K562 (cell line): ENCODE measurements at regions not wholly inside any gene's neighbourhood (a gene's known extent, or its start where the extent isn't known, plus 50 kb on each side); places are given as distances from the start of the nearest gene placed in this dataset.

Experiments used
- ARID1B ChIP-seq: fragments of 450-650 bp; IDR thresholded peaks from 2 replicates; pipeline ENCODE4 v1.6.1; 2016; ENCODE audit warnings: antibody characterized with exemption, mild to moderate bottlenecking, inconsistent platforms
- BDP1 ChIP-seq: IDR thresholded peaks from 3 replicates; pipeline ENCODE4 v1.6.1; 2011; ENCODE audit not compliant: insufficient read length, insufficient read depth
- CHD4 ChIP-seq: fragments of 200-600 bp; sonication (generic); IDR thresholded peaks from 3 replicates; pipeline ENCODE4 v1.6.1; 2012; ENCODE audit warnings: low read depth, mild to moderate bottlenecking, mixed read lengths, low read length, inconsistent platforms; ENCODE audit not compliant: insufficient read depth, insufficient replicate concordance, poor library complexity, severe bottlenecking
- IFI16 ChIP-seq: fragments of 250-450 bp; sonication (Bioruptor Pico); IDR thresholded peaks from 2 replicates; pipeline ENCODE4 v2.1.2; 2022; ENCODE audit warnings: mild to moderate bottlenecking, inconsistent platforms
- MIER1 ChIP-seq: fragments of 450-650 bp; IDR thresholded peaks from 2 replicates; pipeline ENCODE4 v1.6.1; 2016; ENCODE audit warnings: antibody characterized with exemption, mild to moderate bottlenecking, low read depth
- NR3C1 ChIP-seq: sonication (generic); formaldehyde crosslinking; IDR thresholded peaks from 2 replicates; pipeline ENCODE4 v1.8.1; 2022; ENCODE audit warnings: missing genetic modification reagents
- SMAD3 ChIP-seq: fragments of 450-650 bp; formaldehyde crosslinking; conservative IDR thresholded peaks from 2 replicates; pipeline ENCODE4 v1.4.0; 2020; ENCODE audit warnings: mild to moderate bottlenecking
- SMARCA4 ChIP-seq: fragments of 450-650 bp; IDR thresholded peaks from 2 replicates; pipeline ENCODE4 v1.6.1; 2016
- ZNF165 ChIP-seq: fragments of 250-450 bp; sonication (Bioruptor Pico); IDR thresholded peaks from 2 replicates; pipeline ENCODE4 v1.4.0; 2020; ENCODE audit warnings: borderline replicate concordance
- ZNF253 ChIP-seq: fragments of 250-450 bp; sonication (Bioruptor Pico); conservative IDR thresholded peaks from 2 replicates; pipeline ENCODE4 v1.6.1; 2021; ENCODE audit warnings: mild to moderate bottlenecking
- ZNF318 ChIP-seq, 2 experiments: fragments of 450-650 bp; IDR thresholded peaks; 2 replicates each; pipeline ENCODE4 v1.6.1; 2016; ENCODE audit warnings: mild to moderate bottlenecking in 2 of 2, borderline replicate concordance in 1 of 2, low read depth in 1 of 2, moderate library complexity in 1 of 2
- ZNF589 ChIP-seq: fragments of 200-800 bp; sonication (Bioruptor generic); IDR thresholded peaks from 2 replicates; pipeline ENCODE4 v1.6.1; 2016; ENCODE audit warnings: low read depth, missing genetic modification characterization, missing compliant biosample characterization
- TF ChIP-seq, protein P1 (sequence below): fragments of 250-450 bp; sonication (Bioruptor Pico); IDR thresholded peaks from 2 replicates; pipeline ENCODE4 v1.8.0; 2021; ENCODE audit warnings: moderate library complexity, mild to moderate bottlenecking, inconsistent platforms
- TF ChIP-seq, protein P2 (sequence below): fragments of 450-650 bp; conservative IDR thresholded peaks from 2 replicates; pipeline ENCODE4 v1.6.1; 2016; ENCODE audit warnings: missing genetic modification characterization, low read depth, mild to moderate bottlenecking, missing compliant biosample characterization, moderate library complexity
- TF ChIP-seq, protein P3 (sequence below), 2 experiments: fragments of 200-800 bp in 1 of 2; sonication (Bioruptor generic) in 1 of 2; sonication (generic) in 1 of 2; formaldehyde crosslinking in 1 of 2; IDR thresholded peaks in 1 of 2; conservative IDR thresholded peaks in 1 of 2; 2 replicates each; pipeline versions ENCODE4 v1.5.0 to v1.6.1; 2016 to 2020; ENCODE audit warnings: missing compliant biosample characterization in 1 of 2, missing genetic modification characterization in 1 of 2, missing genetic modification reagents in 1 of 2

DNA sequence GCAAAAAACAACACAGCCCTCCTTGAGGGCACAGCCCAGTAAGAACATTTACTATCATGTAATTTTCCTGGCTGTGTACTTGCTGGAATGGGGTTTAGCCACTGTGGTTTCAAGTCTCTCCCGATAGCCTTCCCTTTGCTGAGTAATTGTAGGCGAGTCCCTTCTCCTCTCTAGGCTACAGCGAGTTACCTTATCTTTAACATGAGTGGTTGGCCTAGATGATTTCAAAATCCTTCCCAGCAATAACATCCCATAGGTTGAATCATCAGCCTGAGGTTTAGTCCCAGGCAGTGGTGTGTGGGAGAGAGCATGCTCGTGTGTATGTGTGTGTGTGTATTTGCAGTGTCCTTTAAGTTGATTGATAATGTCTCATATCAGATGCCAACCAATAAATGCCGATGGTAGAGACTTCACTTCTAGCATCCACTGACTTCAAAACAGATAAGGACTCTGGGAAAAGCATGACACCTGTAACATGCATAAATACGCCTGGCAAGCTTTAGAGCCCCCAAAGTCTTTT lies 142.9 kb upstream of the ZMIZ1 start (continued):
- TF ChIP-seq, protein P1, sequence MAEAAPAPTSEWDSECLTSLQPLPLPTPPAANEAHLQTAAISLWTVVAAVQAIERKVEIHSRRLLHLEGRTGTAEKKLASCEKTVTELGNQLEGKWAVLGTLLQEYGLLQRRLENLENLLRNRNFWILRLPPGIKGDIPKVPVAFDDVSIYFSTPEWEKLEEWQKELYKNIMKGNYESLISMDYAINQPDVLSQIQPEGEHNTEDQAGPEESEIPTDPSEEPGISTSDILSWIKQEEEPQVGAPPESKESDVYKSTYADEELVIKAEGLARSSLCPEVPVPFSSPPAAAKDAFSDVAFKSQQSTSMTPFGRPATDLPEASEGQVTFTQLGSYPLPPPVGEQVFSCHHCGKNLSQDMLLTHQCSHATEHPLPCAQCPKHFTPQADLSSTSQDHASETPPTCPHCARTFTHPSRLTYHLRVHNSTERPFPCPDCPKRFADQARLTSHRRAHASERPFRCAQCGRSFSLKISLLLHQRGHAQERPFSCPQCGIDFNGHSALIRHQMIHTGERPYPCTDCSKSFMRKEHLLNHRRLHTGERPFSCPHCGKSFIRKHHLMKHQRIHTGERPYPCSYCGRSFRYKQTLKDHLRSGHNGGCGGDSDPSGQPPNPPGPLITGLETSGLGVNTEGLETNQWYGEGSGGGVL (CRISPR knock-in tag), result no peak
- peak; percentile 97 for TF ChIP-seq MIER1
- TF ChIP-seq, protein P2, sequence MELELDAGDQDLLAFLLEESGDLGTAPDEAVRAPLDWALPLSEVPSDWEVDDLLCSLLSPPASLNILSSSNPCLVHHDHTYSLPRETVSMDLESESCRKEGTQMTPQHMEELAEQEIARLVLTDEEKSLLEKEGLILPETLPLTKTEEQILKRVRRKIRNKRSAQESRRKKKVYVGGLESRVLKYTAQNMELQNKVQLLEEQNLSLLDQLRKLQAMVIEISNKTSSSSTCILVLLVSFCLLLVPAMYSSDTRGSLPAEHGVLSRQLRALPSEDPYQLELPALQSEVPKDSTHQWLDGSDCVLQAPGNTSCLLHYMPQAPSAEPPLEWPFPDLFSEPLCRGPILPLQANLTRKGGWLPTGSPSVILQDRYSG (tag), result no peak
- no peak for TF ChIP-seq ZNF318 (IDR thresholded peaks at IDR 0.05; ENCODE audit: borderline replicate concordance in 1 of 2, low read depth in 1 of 2)
- no peak for TF ChIP-seq SMAD3 (CRISPR knock-in tag)
- no peak for TF ChIP-seq ZNF165
- TF ChIP-seq SMARCA4, result peak; percentile 75; the same call in 1 of the 2 replicates
- TF ChIP-seq BDP1, result no peak
- TF ChIP-seq ZNF253 (CRISPR knock-in tag), result no peak
- TF ChIP-seq CHD4, result no peak
- TF ChIP-seq, protein P3, sequence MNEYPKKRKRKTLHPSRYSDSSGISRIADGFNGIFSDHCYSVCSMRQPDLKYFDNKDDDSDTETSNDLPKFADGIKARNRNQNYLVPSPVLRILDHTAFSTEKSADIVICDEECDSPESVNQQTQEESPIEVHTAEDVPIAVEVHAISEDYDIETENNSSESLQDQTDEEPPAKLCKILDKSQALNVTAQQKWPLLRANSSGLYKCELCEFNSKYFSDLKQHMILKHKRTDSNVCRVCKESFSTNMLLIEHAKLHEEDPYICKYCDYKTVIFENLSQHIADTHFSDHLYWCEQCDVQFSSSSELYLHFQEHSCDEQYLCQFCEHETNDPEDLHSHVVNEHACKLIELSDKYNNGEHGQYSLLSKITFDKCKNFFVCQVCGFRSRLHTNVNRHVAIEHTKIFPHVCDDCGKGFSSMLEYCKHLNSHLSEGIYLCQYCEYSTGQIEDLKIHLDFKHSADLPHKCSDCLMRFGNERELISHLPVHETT (CRISPR knock-in tag; conservative IDR thresholded peaks at IDR 0.05 in 1 of 2, IDR thresholded peaks at IDR 0.05 in 1 of 2), result peak in 1 of 2 experiments; percentile 49; a peak in 1 of 4 replicates
- no peak for TF ChIP-seq IFI16 (CRISPR knock-in tag)
- peak; percentile 78 for TF ChIP-seq ARID1B
- no peak for TF ChIP-seq NR3C1 (CRISPR knock-in tag)
- TF ChIP-seq ZNF589 (CRISPR knock-in tag), result no peak
